Tibial nerve (tissue), 3 donors: ENCODE measurements at regions not wholly inside any gene's neighbourhood (a gene's known extent, or its start where the extent isn't known, plus 50 kb on each side); places are given as distances from the start of the nearest gene placed in this dataset.

ENCODE experiments used
- POLR2A ChIP-seq, 2 donors: fragments of 450-650 bp; IDR thresholded peaks; one replicate each; pipeline ENCODE4 v1.6.1; 2017; ENCODE audit warnings: antibody characterized with exemption in 2 of 2, mild to moderate bottlenecking in 2 of 2, moderate library complexity in 2 of 2
- TF ChIP-seq, protein P1 (sequence below), 5 experiments: fragments of 200-600 bp in 3 of 5; fragments of 450-650 bp in 2 of 5; sonication (generic) in 3 of 5; IDR thresholded peaks; one replicate each; pipeline ENCODE4 v1.5.1; 2016 to 2019; ENCODE audit warnings: antibody characterized with exemption in 5 of 5, mild to moderate bottlenecking in 3 of 5, moderate library complexity in 2 of 5

DNA sequence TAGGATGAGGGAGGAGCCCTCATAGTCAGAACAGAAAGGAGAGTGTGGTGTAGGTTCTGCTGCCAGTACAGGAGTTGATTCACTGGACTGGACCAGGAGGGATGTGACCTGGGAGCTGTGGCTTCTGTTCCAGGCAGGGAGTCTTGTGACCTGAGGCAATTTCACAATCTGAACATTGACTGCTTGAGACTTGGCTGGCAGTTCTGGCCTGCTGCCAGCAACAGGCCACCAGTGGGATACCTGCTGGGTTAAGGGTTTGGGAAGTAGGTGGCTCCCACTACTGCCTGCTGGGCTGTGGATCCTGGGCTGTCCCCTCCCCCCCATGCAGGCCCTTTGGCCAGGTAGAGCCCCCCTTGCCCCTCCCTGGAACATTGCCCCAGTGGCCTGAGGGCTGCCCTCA, 268.6 kb upstream of the ARRDC3 start:
- TF ChIP-seq, protein P1, sequence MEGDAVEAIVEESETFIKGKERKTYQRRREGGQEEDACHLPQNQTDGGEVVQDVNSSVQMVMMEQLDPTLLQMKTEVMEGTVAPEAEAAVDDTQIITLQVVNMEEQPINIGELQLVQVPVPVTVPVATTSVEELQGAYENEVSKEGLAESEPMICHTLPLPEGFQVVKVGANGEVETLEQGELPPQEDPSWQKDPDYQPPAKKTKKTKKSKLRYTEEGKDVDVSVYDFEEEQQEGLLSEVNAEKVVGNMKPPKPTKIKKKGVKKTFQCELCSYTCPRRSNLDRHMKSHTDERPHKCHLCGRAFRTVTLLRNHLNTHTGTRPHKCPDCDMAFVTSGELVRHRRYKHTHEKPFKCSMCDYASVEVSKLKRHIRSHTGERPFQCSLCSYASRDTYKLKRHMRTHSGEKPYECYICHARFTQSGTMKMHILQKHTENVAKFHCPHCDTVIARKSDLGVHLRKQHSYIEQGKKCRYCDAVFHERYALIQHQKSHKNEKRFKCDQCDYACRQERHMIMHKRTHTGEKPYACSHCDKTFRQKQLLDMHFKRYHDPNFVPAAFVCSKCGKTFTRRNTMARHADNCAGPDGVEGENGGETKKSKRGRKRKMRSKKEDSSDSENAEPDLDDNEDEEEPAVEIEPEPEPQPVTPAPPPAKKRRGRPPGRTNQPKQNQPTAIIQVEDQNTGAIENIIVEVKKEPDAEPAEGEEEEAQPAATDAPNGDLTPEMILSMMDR (IDR thresholded peaks at IDR 0.05), result no peak
- TF ChIP-seq POLR2A (IDR thresholded peaks at IDR 0.05), result no peak
